Embryonic facial prominence (tissue), 1 donor: ENCODE measurements at regions not wholly inside any gene's neighbourhood (a gene's known extent, or its start where the extent isn't known, plus 50 kb on each side); places are given as distances from the start of the nearest gene placed in this dataset.

ENCODE experiments used
- DNase-seq: peaks from one replicate; pipeline ENCODE4 v3.0.0-alpha.2; 2016; ENCODE audit errors: extremely low spot score

- no peak for DNase-seq
Observed at GRCh38 chr11:92658733-92659132, 310.7 kb upstream of the MTNR1B start.

- no peak for DNase-seq
Observed at GRCh38 chr11:92659793-92660192, 309.7 kb upstream of the MTNR1B start.

- DNase-seq, result no peak
Observed at GRCh38 chr11:92662601-92663360, 306.7 kb upstream of the MTNR1B start.

- DNase-seq, result no peak
Observed at GRCh38 chr11:92663539-92663938, 305.9 kb upstream of the MTNR1B start.

GRCh38 chr11:92667486-92668152 lies 301.8 kb upstream of the MTNR1B start:
- no peak for DNase-seq

- no peak for DNase-seq
Observed at GRCh38 chr11:92670308-92670890, 299.1 kb upstream of the MTNR1B start.

GRCh38 chr11:92671081-92671480 lies 298.4 kb upstream of the MTNR1B start:
- DNase-seq, result no peak

- no peak for DNase-seq
Observed at GRCh38 chr11:92675303-92675702, 294.1 kb upstream of the MTNR1B start.

GRCh38 chr11:92675810-92676209 lies 293.6 kb upstream of the MTNR1B start:
- DNase-seq, result no peak

- no peak for DNase-seq
Observed at GRCh38 chr11:92678008-92678611, 291.3 kb upstream of the MTNR1B start.

GRCh38 chr11:92681586-92681985 lies 287.9 kb upstream of the MTNR1B start:
- no peak for DNase-seq

GRCh38 chr11:92682136-92682535 lies 287.3 kb upstream of the MTNR1B start:
- DNase-seq, result no peak

- DNase-seq, result no peak
Observed at GRCh38 chr11:92682952-92683351, 286.5 kb upstream of the MTNR1B start.

GRCh38 chr11:92685049-92685448 lies 284.4 kb upstream of the MTNR1B start:
- no peak for DNase-seq

- DNase-seq, result no peak
Observed at GRCh38 chr11:92687724-92688123, 281.7 kb upstream of the MTNR1B start.

GRCh38 chr11:92688416-92688815 lies 281.0 kb upstream of the MTNR1B start:
- no peak for DNase-seq

- no peak for DNase-seq
Observed at GRCh38 chr11:92692826-92693546, 276.5 kb upstream of the MTNR1B start.

GRCh38 chr11:92696076-92696475 lies 273.4 kb upstream of the MTNR1B start:
- no peak for DNase-seq

GRCh38 chr11:92697461-92698312 lies 271.8 kb upstream of the MTNR1B start:
- DNase-seq, result no peak

GRCh38 chr11:92698742-92699141 lies 270.7 kb upstream of the MTNR1B start:
- DNase-seq, result no peak
